Left cardiac atrium (tissue), 4 donors: ENCODE measurements at regions not wholly inside any gene's neighbourhood (a gene's known extent, or its start where the extent isn't known, plus 50 kb on each side); places are given as distances from the start of the nearest gene placed in this dataset.

Source experiments
- ATAC-seq, 2 donors: fragments of 200-7000 bp; cut with Tn5 transposase; one replicate each; pipeline ENCODE4 v1.9.1; 2020; ENCODE audit warnings: mild to moderate bottlenecking in 2 of 2, moderate library complexity in 2 of 2
- DNase-seq: peaks from one replicate; pipeline ENCODE4 v3.0.0-alpha.2; 2020
- intact Hi-C, 2 donors: fragments of 100-400 bp; cut with DNase I; formaldehyde crosslinking; loops; one replicate each; pipeline versions ENCODE4 v1.14.1 to v1.15.1; 2022 to 2023
- donor health status: DM: no; HTN: yes; CAD: no.
- donor health status: DM: no; HTN: yes; CAD: no; lungs with severe emphysema.
- donor health status: DM: yes; HTN: yes; CAD: no.
- donor health status: Dilated cardiomyopathy.

- DNase-seq (no peak), ATAC-seq (no peak)
- intact Hi-C loops: no loop called here
These were observed 464.9 kb downstream of the ELAVL2 start for GRCh38 chr9:23361096-23361495.

GRCh38 chr9:23372703-23373102, 453.3 kb downstream of the ELAVL2 start:
- intact Hi-C loops: no loop called here
- DNase-seq: no peak
- ATAC-seq: no peak

GRCh38 chr9:23375511-23375910, 450.5 kb downstream of the ELAVL2 start:
- DNase-seq: no peak

DNA sequence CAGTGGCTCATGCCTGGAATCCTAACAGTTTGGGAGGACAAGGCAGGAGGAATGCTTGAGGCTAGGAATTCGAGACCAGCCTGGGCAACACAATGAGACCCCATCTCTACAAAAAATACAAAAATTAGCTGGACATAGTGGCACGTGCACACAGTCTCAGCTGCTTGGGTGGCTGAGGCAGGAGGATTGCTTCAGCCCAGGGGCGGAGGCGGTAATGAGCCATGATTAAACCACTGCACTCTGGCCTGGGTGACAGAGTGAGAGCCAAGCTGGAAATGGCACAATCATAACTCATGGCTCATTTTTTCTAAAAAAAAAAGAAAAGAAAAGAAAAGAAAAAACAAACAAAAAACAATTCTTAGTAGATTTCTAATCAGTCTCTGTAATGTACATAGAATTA, 446.2 kb downstream of the ELAVL2 start:
- ATAC-seq (no peak), DNase-seq (peak; percentile 24)
- intact Hi-C loops: no loop called here

More at GRCh38 chr9:23375511-23375910, 450.5 kb downstream of the ELAVL2 start:
- no peak for ATAC-seq
- intact Hi-C loops: no loop called here

GRCh38 chr9:23380821-23381220, 445.2 kb downstream of the ELAVL2 start:
- DNase-seq: no peak
- ATAC-seq: no peak
- intact Hi-C loops: no loop called here

- no peak for DNase-seq
- intact Hi-C loops: no loop called here
- ATAC-seq: no peak
These were observed 443.6 kb downstream of the ELAVL2 start for GRCh38 chr9:23382418-23382817.

DNA sequence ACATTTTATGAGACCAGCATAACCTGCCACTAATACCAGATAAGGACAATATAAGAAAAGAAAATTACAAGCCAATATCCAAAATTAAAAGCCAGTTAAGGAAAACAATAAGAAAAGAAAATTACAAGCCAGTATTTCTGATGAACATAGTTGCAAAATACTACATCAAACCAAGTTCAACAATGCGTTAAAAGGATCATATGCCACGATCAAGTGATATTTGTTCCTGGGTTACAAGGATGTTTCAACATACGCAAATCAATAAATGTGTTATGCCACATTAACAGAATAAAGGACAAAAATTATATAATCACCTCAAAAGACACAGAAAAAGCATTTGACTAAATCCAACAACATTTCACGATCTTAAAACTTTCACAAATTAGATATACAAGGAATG, 431.9 kb downstream of the ELAVL2 start:
- intact Hi-C loops: loop anchor here in 1 of 2 donors (5.0 kb wide), 1 partner anchor 37 kb away; no protein-coding TSS in a partner anchor
- DNase-seq: no peak
- ATAC-seq: no peak

- intact Hi-C loops: no loop called here
- DNase-seq: no peak
- ATAC-seq: no peak
These were observed 417.2 kb downstream of the ELAVL2 start for GRCh38 chr9:23408874-23409273.

DNA sequence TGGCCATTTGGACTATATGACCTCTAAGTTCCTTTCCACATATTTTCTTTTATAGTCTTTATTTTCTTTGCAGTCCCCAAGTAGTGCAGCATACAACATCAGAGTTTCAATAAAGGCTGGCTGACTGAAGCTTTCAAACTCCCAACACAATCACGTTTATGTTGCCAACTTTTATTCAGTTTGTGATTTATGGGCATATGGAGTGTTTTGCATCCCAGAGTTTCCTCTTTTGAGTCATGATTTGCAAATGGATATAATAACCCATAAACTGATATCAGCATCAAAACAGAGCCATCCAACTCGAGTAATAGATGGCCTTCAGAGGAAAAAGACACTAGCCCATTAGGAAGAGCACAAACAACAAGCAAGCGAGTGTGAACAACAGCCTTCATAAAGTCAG, 414.0 kb downstream of the ELAVL2 start:
- ATAC-seq: no peak
- DNase-seq: no peak
- intact Hi-C loops: no loop called here

GRCh38 chr9:23412458-23412857, 413.6 kb downstream of the ELAVL2 start:
- ATAC-seq: no peak
- no peak for DNase-seq
- intact Hi-C loops: no loop called here

DNA sequence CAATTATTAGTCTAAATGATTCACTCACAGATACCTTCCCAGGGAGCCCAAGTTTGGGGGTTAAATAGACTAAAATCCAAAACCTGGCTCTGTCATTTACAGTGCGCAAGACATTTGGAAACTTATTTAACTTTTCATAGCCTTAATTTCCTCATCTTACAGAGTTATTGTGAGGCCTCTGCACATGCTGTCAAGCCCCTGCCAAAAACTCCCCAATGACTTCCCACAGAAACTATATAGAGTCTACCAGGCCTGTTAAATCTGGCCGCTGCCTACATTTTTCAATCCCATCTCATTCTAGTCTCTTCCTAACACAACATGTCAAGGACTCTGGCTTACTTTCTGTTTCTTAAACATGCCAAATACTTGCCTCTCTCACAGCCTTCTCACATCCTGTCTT, 412.5 kb downstream of the ELAVL2 start:
- DNase-seq (no peak), ATAC-seq (no peak)
- intact Hi-C loops: no loop called here

DNA sequence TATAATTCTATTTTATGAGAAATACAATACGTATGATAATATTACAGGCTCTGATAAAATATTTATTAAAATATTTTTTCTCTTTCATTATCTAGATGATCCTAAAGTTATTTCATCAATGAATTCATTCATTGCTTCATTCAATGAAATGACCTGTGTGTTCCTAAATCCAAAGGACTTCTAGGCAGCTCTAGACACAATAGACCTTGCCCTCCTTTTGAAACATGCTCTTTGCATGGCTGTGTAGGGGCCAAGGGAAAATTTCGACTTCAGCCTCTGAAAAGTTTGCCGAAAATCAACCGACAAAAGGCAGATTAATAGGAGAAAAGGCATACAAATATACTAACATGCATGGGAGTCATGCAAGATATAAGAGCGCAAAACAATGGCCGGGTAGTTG, 402.0 kb downstream of the ELAVL2 start:
- no peak for ATAC-seq
- intact Hi-C loops: no loop called here
- no peak for DNase-seq

- ATAC-seq: no peak
- DNase-seq: no peak
- intact Hi-C loops: no loop called here
These were observed 399.9 kb downstream of the ELAVL2 start for GRCh38 chr9:23426144-23426543.

- no peak for ATAC-seq
- intact Hi-C loops: no loop called here
These were observed 394.6 kb downstream of the ELAVL2 start for GRCh38 chr9:23431459-23431858.

DNA sequence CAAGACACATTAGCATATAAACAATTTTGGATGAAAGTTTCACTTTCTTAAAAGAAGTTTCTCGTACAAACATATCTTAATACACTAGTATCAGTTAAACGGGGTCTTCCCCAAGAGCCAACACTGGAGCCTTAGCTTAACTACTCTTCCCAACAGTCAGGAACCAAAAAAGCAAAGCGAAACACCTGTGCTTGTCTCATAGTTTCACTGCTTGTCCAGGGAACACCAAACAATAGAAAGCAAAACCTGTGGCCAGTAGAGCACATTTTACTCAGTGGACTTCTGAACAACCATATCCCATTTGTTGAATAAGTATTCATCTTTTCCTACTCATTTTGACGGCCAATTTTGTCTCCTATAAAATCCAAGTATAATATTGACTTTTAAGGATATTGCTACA, 391.4 kb downstream of the ELAVL2 start:
- DNase-seq: no peak
- intact Hi-C loops: no loop called here
- ATAC-seq: no peak

More at GRCh38 chr9:23431459-23431858, 394.6 kb downstream of the ELAVL2 start:
- DNase-seq: no peak

DNA sequence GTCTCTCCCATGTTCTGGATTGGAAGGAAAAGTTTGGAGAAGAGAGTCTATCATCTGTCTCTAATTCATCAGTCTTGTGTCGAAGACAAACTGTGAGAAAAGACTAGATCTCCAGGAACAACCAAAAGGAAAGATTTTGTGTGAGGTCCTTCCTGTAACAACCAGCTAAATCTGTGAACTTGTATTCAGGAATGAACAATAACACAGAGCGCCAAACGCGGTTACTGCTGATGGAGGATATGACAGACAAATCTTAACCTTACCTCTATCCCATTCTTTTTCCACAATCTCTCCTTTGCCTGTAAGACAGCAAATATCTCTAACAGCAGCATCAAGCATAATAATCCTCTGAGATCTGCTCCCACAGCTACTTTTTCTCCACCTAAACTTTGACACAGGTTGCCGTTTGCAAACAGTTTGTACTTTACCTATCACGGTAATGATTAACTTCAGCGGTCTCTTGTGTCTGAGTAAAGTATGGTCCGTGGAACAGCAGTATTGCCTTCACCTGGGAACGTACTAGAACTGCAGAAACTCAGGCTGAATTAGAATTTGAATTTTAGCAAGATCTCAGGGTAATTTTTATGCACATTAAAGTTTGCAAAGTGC, 387.6 kb downstream of the ELAVL2 start:
- no peak for ATAC-seq
- intact Hi-C loops: no loop called here

DNA sequence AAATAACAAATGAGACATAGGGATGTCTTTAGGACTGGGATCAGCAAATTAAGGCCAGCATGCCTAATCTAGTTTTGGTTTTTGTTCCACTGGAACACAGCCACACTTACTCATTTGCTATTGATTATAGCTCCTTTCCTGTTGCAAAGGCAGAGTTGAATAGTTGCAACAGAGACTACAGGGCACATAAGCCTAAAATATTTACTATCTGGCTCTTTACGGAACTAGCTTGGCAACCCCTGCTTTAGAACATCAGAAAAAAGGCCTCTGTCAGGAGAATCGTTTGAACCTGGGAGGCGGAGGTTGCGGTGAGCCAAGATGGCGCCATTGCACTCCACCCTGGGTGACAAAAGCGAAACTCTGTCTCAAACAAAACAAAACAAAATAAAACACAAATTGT, 384.8 kb downstream of the ELAVL2 start:
- intact Hi-C loops: no loop called here
- DNase-seq: no peak
- ATAC-seq: no peak

More for the DNA sequence above, 387.6 kb downstream of the ELAVL2 start:
- DNase-seq: no peak

- ATAC-seq (peak in 1 of 2 donors; percentile 72), DNase-seq (no peak)
- intact Hi-C loops: no loop called here
These were observed 381.4 kb downstream of the ELAVL2 start for GRCh38 chr9:23444658-23445057.

- intact Hi-C loops: no loop called here
- ATAC-seq (peak; percentile 34 to 94), DNase-seq (peak; percentile 17)
These were observed 378.9 kb downstream of the ELAVL2 start for GRCh38 chr9:23447166-23447565.

GRCh38 chr9:23447944-23448343, 378.1 kb downstream of the ELAVL2 start:
- intact Hi-C loops: no loop called here
- DNase-seq (no peak), ATAC-seq (no peak)

- DNase-seq (no peak), ATAC-seq (no peak)
These were observed 374.1 kb downstream of the ELAVL2 start for GRCh38 chr9:23451802-23452418.

More at GRCh38 chr9:23451802-23452418, 374.1 kb downstream of the ELAVL2 start:
- intact Hi-C loops: no loop called here
